H1 (cell line): ENCODE measurements at regions not wholly inside any gene's neighbourhood (a gene's known extent, or its start where the extent isn't known, plus 50 kb on each side); places are given as distances from the start of the nearest gene placed in this dataset.

Experiments used
- CTCF ChIA-PET: fragments of 300-600 bp; sonication (Branson Sonifier 250); formaldehyde crosslinking; loops from one replicate; lab custom pipeline; 2021; ENCODE audit not compliant: partially characterized antibody; lab: Charles Lee
- POLR2A ChIA-PET: fragments of 300-600 bp; sonication (Branson Sonifier 250); formaldehyde crosslinking; loops from one replicate; lab custom pipeline; 2021; ENCODE audit warnings: inconsistent platforms; ENCODE audit not compliant: partially characterized antibody; lab: Charles Lee
- DNase-seq, 2 experiments: peaks; one replicate each; pipeline versions ENCODE4 v3.0.0 to v3.0.0-alpha.2; 2010 to 2022; ENCODE audit warnings: low spot score in 2 of 2, low read depth in 1 of 2, mixed read lengths in 1 of 2
- FAIRE-seq: peaks from 2 replicates; lab custom pipeline; 2011; peaks lifted over from hg19 to GRCh38; lab: Jason Lieb, UNC
- H2AFZ ChIP-seq: 2 replicates; pipeline ENCODE4 v1.8.1; 2012; ENCODE audit warnings: low read length, inconsistent platforms
- H2AK5ac ChIP-seq: 2 replicates; pipeline ENCODE4 v1.6.1; 2013; ENCODE audit warnings: low read depth, low read length
- H2BK120ac ChIP-seq: replicated peaks from 2 replicates; pipeline ENCODE3; 2013; ENCODE audit warnings: low read depth, low read length, inconsistent platforms
- H2BK12ac ChIP-seq: 2 replicates; pipeline ENCODE4 v1.6.1; 2013; ENCODE audit warnings: low read depth, low read length
- H2BK15ac ChIP-seq: 2 replicates; pipeline ENCODE4 v1.6.1; 2013; ENCODE audit warnings: low read length
- H2BK20ac ChIP-seq: 2 replicates; pipeline ENCODE4 v1.6.1; 2013; ENCODE audit warnings: low read length
- H2BK5ac ChIP-seq: 2 replicates; pipeline ENCODE4 v1.6.1; 2013; ENCODE audit warnings: low read depth, low read length
- H3K14ac ChIP-seq: 2 replicates; pipeline ENCODE4 v1.6.1; 2013; ENCODE audit warnings: inconsistent platforms; ENCODE audit not compliant: insufficient read length
- H3K18ac ChIP-seq: 2 replicates; pipeline ENCODE4 v1.6.1; 2013; ENCODE audit warnings: low read length; ENCODE audit errors: extremely low read depth
- H3K23ac ChIP-seq: 2 replicates; pipeline ENCODE4 v1.6.1; 2013; ENCODE audit warnings: inconsistent platforms; ENCODE audit not compliant: insufficient read length
- H3K23me2 ChIP-seq: 2 replicates; pipeline ENCODE4 v1.6.1; 2013; ENCODE audit warnings: low read depth, low read length
- H3K27ac ChIP-seq: 2 replicates; pipeline ENCODE4 v1.6.1; 2011; ENCODE audit warnings: low read depth, low read length, inconsistent platforms
- H3K27me3 ChIP-seq, 4 experiments: replicated peaks in 1 of 4; 1 replicate in 1 of 4; 2 replicates in 3 of 4; pipeline versions ENCODE4 v1.6.1 to v1.8.1; 2011 to 2013; ENCODE audit warnings: low read length in 3 of 4, mild to moderate bottlenecking in 3 of 4, inconsistent platforms in 2 of 4, mixed read lengths in 2 of 4, moderate library complexity in 1 of 4; ENCODE audit not compliant: control insufficient read depth in 3 of 4, insufficient read depth in 3 of 4; ENCODE audit errors: extremely low read depth in 1 of 4
- H3K36me3 ChIP-seq, 4 experiments: 2 replicates each; pipeline versions ENCODE4 v1.6.1 to v1.8.1; 2011 to 2013; ENCODE audit warnings: mild to moderate bottlenecking in 4 of 4, low read length in 3 of 4, moderate library complexity in 2 of 4, control low read depth in 1 of 4, inconsistent platforms in 1 of 4; ENCODE audit not compliant: insufficient read depth in 4 of 4, control insufficient read depth in 2 of 4
- H3K4ac ChIP-seq: replicated peaks from 2 replicates; pipeline ENCODE3; 2013; ENCODE audit warnings: low read length, low read depth, mixed read lengths, inconsistent platforms; ENCODE audit not compliant: insufficient read length
- H3K4me1 ChIP-seq, 4 experiments: replicated peaks in 1 of 4; 1 replicate in 1 of 4; 2 replicates in 3 of 4; pipeline versions ENCODE4 v1.6.1 to v1.8.1; 2011 to 2013; ENCODE audit warnings: low read length in 3 of 4, inconsistent platforms in 2 of 4, mixed read lengths in 1 of 4; ENCODE audit not compliant: insufficient read depth in 4 of 4, control insufficient read depth in 3 of 4
- H3K4me2 ChIP-seq, 2 experiments: 2 replicates each; pipeline versions ENCODE4 v1.6.1 to v1.8.1; 2011 to 2013; ENCODE audit warnings: low read depth in 2 of 2, low read length in 2 of 2, control low read depth in 1 of 2, inconsistent platforms in 1 of 2, mild to moderate bottlenecking in 1 of 2; ENCODE audit not compliant: insufficient read depth in 1 of 2
- H3K4me3 ChIP-seq, 4 experiments: fragments of 200-600, 300-600 bp in 1 of 4; sonication (generic), shearing (Covaris generic), sonication (Bioruptor Twin) in 1 of 4; 2 replicates each; pipeline versions ENCODE4 v1.5.1 to v1.8.1; 2011 to 2016; ENCODE audit warnings: low read length in 4 of 4, low read depth in 3 of 4, control low read depth in 2 of 4, inconsistent platforms in 2 of 4, mild to moderate bottlenecking in 2 of 4, mixed read lengths in 1 of 4, moderate library complexity in 1 of 4; ENCODE audit not compliant: insufficient read depth in 2 of 4; ENCODE audit errors: extremely low read depth in 1 of 4
- H3K56ac ChIP-seq: replicated peaks from 2 replicates; pipeline ENCODE3; 2013; ENCODE audit warnings: low read depth, mild to moderate bottlenecking, mixed read lengths, low read length, inconsistent platforms; ENCODE audit not compliant: insufficient read length
- H3K79me1 ChIP-seq: 2 replicates; pipeline ENCODE4 v1.6.1; 2013; ENCODE audit warnings: low read depth, low read length, control low read depth
- H3K79me2 ChIP-seq, 2 experiments: 2 replicates each; pipeline versions ENCODE4 v1.6.1 to v1.8.1; 2012 to 2013; ENCODE audit warnings: low read length in 2 of 2, mild to moderate bottlenecking in 2 of 2, inconsistent platforms in 1 of 2; ENCODE audit not compliant: insufficient read depth in 2 of 2, control insufficient read depth in 1 of 2
- H3K9ac ChIP-seq, 4 experiments: replicated peaks in 1 of 4; 1 replicate in 1 of 4; 2 replicates in 3 of 4; pipeline versions ENCODE4 v1.6.1 to v1.8.1; 2011 to 2013; ENCODE audit warnings: low read depth in 3 of 4, low read length in 3 of 4, control low read depth in 2 of 4, mild to moderate bottlenecking in 2 of 4, moderate library complexity in 2 of 4, inconsistent platforms in 1 of 4; ENCODE audit errors: extremely low read depth in 1 of 4
- H3K9me3 ChIP-seq, 2 experiments: 2 replicates each; pipeline versions ENCODE4 v1.6.1 to v1.8.1; 2012 to 2013; ENCODE audit warnings: mild to moderate bottlenecking in 2 of 2, moderate library complexity in 2 of 2, control low read depth in 1 of 2, inconsistent platforms in 1 of 2, low read depth in 1 of 2, low read length in 1 of 2, mixed read lengths in 1 of 2; ENCODE audit not compliant: insufficient read depth in 2 of 2
- H4K20me1 ChIP-seq, 2 experiments: replicated peaks in 1 of 2; 2 replicates each; pipeline versions ENCODE3 to v1.8.1; 2011 to 2013; ENCODE audit warnings: inconsistent platforms in 2 of 2, low read length in 2 of 2, mild to moderate bottlenecking in 1 of 2; ENCODE audit not compliant: insufficient read depth in 2 of 2, control insufficient read depth in 1 of 2
- H4K5ac ChIP-seq: 2 replicates; pipeline ENCODE4 v1.6.1; 2013; ENCODE audit warnings: low read length, low read depth, mixed read lengths, inconsistent platforms; ENCODE audit not compliant: insufficient read length
- H4K8ac ChIP-seq: 2 replicates; pipeline ENCODE4 v1.8.0; 2013; ENCODE audit warnings: mild to moderate bottlenecking, moderate library complexity, low read length, inconsistent platforms; ENCODE audit not compliant: insufficient read depth; ENCODE audit errors: extremely low read depth
- H4K91ac ChIP-seq: replicated peaks from 2 replicates; pipeline ENCODE3; 2013; ENCODE audit warnings: low read length, mixed read lengths, inconsistent platforms; ENCODE audit not compliant: insufficient read length
- JUND ChIP-seq: IDR thresholded peaks from 2 replicates; pipeline ENCODE4 v1.6.1; 2011; ENCODE audit warnings: mild to moderate bottlenecking, improper control_type of control experiment, low read length
- KDM5A ChIP-seq: fragments of 200-600 bp; IDR thresholded peaks from 2 replicates; pipeline ENCODE4 v1.7.1; 2012; ENCODE audit warnings: mild to moderate bottlenecking, low read length, inconsistent platforms, mixed read lengths
- RAD21 ChIP-seq, 2 experiments: IDR thresholded peaks in 1 of 2; conservative IDR thresholded peaks in 1 of 2; 2 replicates each; pipeline ENCODE4 v1.6.1; 2011; ENCODE audit warnings: low read depth in 2 of 2, low read length in 2 of 2, improper control_type of control experiment in 1 of 2, inconsistent platforms in 1 of 2, mild to moderate bottlenecking in 1 of 2, moderate library complexity in 1 of 2
- SIX5 ChIP-seq: IDR thresholded peaks from 2 replicates; pipeline ENCODE4 v1.6.1; 2011; ENCODE audit warnings: mild to moderate bottlenecking, low read depth, low read length
- TBP ChIP-seq: IDR thresholded peaks from 2 replicates; pipeline ENCODE4 v1.6.1; 2011; ENCODE audit warnings: low read depth, low read length, improper control_type of control experiment
- WGBS, 2 experiments: shearing (Covaris generic) in 1 of 2; methylation state at CpG; one replicate each; pipeline versions ENCODE4 v1.1.6 to v1.1.7; 2013 to 2015; ENCODE audit warnings: low lambda C conversion rate in 2 of 2, mixed read lengths in 2 of 2, inconsistent platforms in 1 of 2, low coverage in 1 of 2, missing lambda C conversion rate in 1 of 2; ENCODE audit not compliant: insufficient replicate concordance in 2 of 2, insufficient coverage in 1 of 2, insufficient read length in 1 of 2; ENCODE audit errors: extremely low coverage in 1 of 2, missing lambda C conversion rate in 1 of 2; 5-methylcytosine and 5-hydroxymethylcytosine counted together
- TF ChIP-seq, protein P1 (sequence below): IDR thresholded peaks from 2 replicates; pipeline ENCODE4 v1.6.1; 2012; ENCODE audit warnings: inconsistent platforms
- TF ChIP-seq, protein P2 (sequence below): IDR thresholded peaks from 2 replicates; pipeline ENCODE4 v1.6.1; 2011; ENCODE audit warnings: low read length, improper control_type of control experiment
- TF ChIP-seq, protein P3 (sequence below): IDR thresholded peaks from 2 replicates; pipeline ENCODE4 v1.6.1; 2012; ENCODE audit warnings: inconsistent platforms

DNA sequence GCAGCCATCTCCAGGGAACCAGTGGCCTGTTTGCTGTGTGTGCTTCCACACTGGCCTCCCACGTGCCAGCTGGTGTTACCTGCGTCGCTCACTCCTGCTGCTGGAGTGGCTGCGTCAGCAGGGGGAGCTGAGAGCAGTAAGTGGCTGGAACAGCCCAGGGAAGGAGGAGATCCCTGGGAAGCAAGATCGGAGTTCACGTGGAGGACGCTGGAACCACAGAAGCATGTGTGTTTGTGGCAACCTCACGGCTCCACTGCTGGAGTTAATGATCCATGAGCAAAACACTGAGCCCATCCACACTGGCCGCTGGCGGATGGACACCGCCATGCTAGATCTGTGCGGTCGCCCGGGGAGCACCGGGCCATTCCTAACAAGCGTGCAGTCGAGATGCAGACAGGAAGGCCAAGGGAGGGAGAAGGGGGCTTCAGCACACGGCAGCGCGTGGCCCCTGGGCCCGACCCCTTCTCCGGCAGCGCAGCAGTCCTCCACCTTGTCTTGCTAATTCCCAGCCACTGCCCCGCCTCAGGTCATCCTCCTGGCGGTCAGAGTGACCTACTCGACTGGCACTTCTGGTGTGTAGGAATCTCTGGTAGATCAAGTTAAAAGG is 68.5 kb upstream of the EEPD1 start:
- peak; percentile 58 for FAIRE-seq
- peak overlapping the region; percentile 96 for H2AFZ ChIP-seq
- CTCF ChIA-PET, result interaction anchor here (0.9 to 2.0 kb wide), 7 partner anchors 10 to 225 kb away, joined by 3 to 11 read pairs (median 3); no protein-coding TSS in a partner anchor
- TF ChIP-seq, protein P1, sequence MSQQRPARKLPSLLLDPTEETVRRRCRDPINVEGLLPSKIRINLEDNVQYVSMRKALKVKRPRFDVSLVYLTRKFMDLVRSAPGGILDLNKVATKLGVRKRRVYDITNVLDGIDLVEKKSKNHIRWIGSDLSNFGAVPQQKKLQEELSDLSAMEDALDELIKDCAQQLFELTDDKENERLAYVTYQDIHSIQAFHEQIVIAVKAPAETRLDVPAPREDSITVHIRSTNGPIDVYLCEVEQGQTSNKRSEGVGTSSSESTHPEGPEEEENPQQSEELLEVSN, result peak; percentile 92
- TF ChIP-seq KDM5A (no peak), SIX5 (no peak), TBP (no peak), RAD21 (IDR thresholded peaks at IDR 0.05 in 1 of 2, conservative IDR thresholded peaks at IDR 0.05 in 1 of 2; ENCODE audit: low read depth in 2 of 2, low read length in 2 of 2) (peak; percentile 60 to 74), JUND (peak; percentile 28; the same call in 1 of the 2 replicates)
- TF ChIP-seq, protein P2, sequence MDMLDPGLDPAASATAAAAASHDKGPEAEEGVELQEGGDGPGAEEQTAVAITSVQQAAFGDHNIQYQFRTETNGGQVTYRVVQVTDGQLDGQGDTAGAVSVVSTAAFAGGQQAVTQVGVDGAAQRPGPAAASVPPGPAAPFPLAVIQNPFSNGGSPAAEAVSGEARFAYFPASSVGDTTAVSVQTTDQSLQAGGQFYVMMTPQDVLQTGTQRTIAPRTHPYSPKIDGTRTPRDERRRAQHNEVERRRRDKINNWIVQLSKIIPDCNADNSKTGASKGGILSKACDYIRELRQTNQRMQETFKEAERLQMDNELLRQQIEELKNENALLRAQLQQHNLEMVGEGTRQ, result no peak
- TF ChIP-seq, protein P3, sequence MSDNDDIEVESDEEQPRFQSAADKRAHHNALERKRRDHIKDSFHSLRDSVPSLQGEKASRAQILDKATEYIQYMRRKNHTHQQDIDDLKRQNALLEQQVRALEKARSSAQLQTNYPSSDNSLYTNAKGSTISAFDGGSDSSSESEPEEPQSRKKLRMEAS, result peak; percentile 97

More for the DNA sequence above, 68.5 kb upstream of the EEPD1 start:
- Histone ChIP-seq H2BK120ac (no peak overlapping the region), H3K23ac (no peak overlapping the region), H4K8ac (peak overlapping the region; percentile 45), H4K91ac (peak overlapping the region; percentile 87), H3K79me1 (no peaks in the 10 kb centered on the region), H3K9me3 (peaks cover 0 to 3% of the 10 kb centered on the region in 2 experiments; a peak in 2 of 4 replicates), H3K23me2 (no peaks in the 10 kb centered on the region), H3K4me1 (peaks cover 0 to 5% (median 0%) of the 10 kb centered on the region in 4 experiments; a peak in 2 of 7 replicates), H2BK15ac (peak overlapping the region; percentile 72; the same call in 1 of the 2 replicates), H3K14ac (no peak overlapping the region), H3K27ac (no peak overlapping the region), H4K5ac (no peak overlapping the region), H2BK5ac (no peak overlapping the region; the same call in 1 of the 2 replicates), H2BK20ac (peak overlapping the region; percentile 80; the same call in 1 of the 2 replicates), H3K4ac (no peak overlapping the region), H3K56ac (peak overlapping the region; percentile 28), H2BK12ac (peak overlapping the region; percentile 81; the same call in 1 of the 2 replicates), H3K9ac (no peak overlapping the region), H3K4me2 (no peak overlapping the region), H2AK5ac (no peak overlapping the region), H3K18ac (no peak overlapping the region; the same call in 1 of the 2 replicates), H4K20me1 (no peaks in the 10 kb centered on the region), H3K4me3 (no peak overlapping the region), H3K27me3 (no peaks in the 10 kb centered on the region; a peak in 2 of 7 replicates), H3K36me3 (no peaks in the 10 kb centered on the region), H3K79me2 (no peaks in the 10 kb centered on the region)
- WGBS, 2 experiments, result 66% methylated on average over 20 of the region's 26 CpGs; no CpG with 5 or more reads in 1 of the 2 experiments
- peak; percentile 23 to 72 for DNase-seq
- POLR2A ChIA-PET, result no interaction called here
